Testis (tissue), 2 donors: ENCODE measurements at regions not wholly inside any gene's neighbourhood (a gene's known extent, or its start where the extent isn't known, plus 50 kb on each side); places are given as distances from the start of the nearest gene placed in this dataset.

Source experiments
- DNase-seq: peaks from one replicate; pipeline ENCODE4 v3.0.0-alpha.2; 2019
- H3K27ac ChIP-seq, 2 donors: fragments of 200-600 bp; sonication (generic); one replicate each; pipeline ENCODE4 v1.5.1; 2019
- H3K27me3 ChIP-seq: fragments of 200-600 bp; sonication (generic); one replicate; pipeline ENCODE4 v1.5.1; 2019
- H3K36me3 ChIP-seq: fragments of 200-600 bp; sonication (generic); one replicate; pipeline ENCODE4 v1.5.1; 2017; ENCODE audit warnings: low read depth; ENCODE audit errors: missing control alignments
- H3K4me1 ChIP-seq: fragments of 200-600 bp; sonication (generic); one replicate; pipeline ENCODE4 v1.5.1; 2019
- H3K4me3 ChIP-seq, 2 donors: fragments of 200-600 bp; sonication (generic); one replicate each; pipeline ENCODE4 v1.5.1; 2017 to 2019
- H3K9me3 ChIP-seq: fragments of 200-600 bp; sonication (generic); one replicate; pipeline ENCODE4 v1.5.1; 2017
- CTCF ChIP-seq, 3 experiments: fragments of 450-650 bp in 2 of 3; fragments of 200-600 bp in 1 of 3; sonication (generic) in 1 of 3; IDR thresholded peaks; one replicate each; pipeline ENCODE4 v1.5.1; 2016 to 2019; ENCODE audit warnings: antibody characterized with exemption in 3 of 3, mild to moderate bottlenecking in 2 of 3, moderate library complexity in 1 of 3
- POLR2A ChIP-seq: fragments of 450-650 bp; IDR thresholded peaks from one replicate; pipeline ENCODE4 v1.6.1; 2017; ENCODE audit warnings: antibody characterized with exemption, mild to moderate bottlenecking, moderate library complexity
- WGBS, 2 donors: methylation state at CpG; one replicate each; pipeline ENCODE4 v1.1.5; 2018; 5-methylcytosine and 5-hydroxymethylcytosine counted together
- intact Hi-C: fragments of 100-400 bp; cut with DNase I; formaldehyde crosslinking; loops from one replicate; pipeline ENCODE4 v1.15.1; 2023; ENCODE audit warnings: low total_unique reads

- no peaks in the 10 kb centered on the region for H3K9me3 ChIP-seq
- intact Hi-C loops, result no loop called here
- no peaks in the 10 kb centered on the region for H3K27me3 ChIP-seq
- no peak overlapping the region for H3K27ac ChIP-seq
- TF ChIP-seq POLR2A (no peak), CTCF (IDR thresholded peaks at IDR 0.05) (no peak)
- DNase-seq, result no peak
- no peaks in the 10 kb centered on the region for H3K4me1 ChIP-seq
- WGBS, 2 donors, result 83 to 87% methylated on average over 5 of the region's 5 CpGs
- no peak overlapping the region for H3K4me3 ChIP-seq
- no peaks in the 10 kb centered on the region for H3K36me3 ChIP-seq
Measured at GRCh38 chr15:62357431-62357830, 192.3 kb upstream of the C2CD4B start.

- WGBS, 2 donors, result 87 to 91% methylated on average over 3 of the region's 3 CpGs
- Histone ChIP-seq H3K4me1 (no peaks in the 10 kb centered on the region), H3K36me3 (no peaks in the 10 kb centered on the region), H3K9me3 (no peaks in the 10 kb centered on the region), H3K4me3 (no peak overlapping the region), H3K27me3 (no peaks in the 10 kb centered on the region), H3K27ac (no peak overlapping the region)
- no peak for DNase-seq
- TF ChIP-seq POLR2A, result no peak
- no peak for TF ChIP-seq CTCF (IDR thresholded peaks at IDR 0.05)
- intact Hi-C loops, result no loop called here
Measured at GRCh38 chr15:62359416-62359815, 194.3 kb upstream of the C2CD4B start.

- WGBS, 2 donors, result 83 to 86% methylated on average over 11 of the region's 11 CpGs
- no peaks in the 10 kb centered on the region for H3K9me3 ChIP-seq
- no peaks in the 10 kb centered on the region for H3K27me3 ChIP-seq
- no peaks in the 10 kb centered on the region for H3K36me3 ChIP-seq
- H3K27ac ChIP-seq, result no peak overlapping the region
- H3K4me3 ChIP-seq, result no peak overlapping the region
- intact Hi-C loops, result no loop called here
- H3K4me1 ChIP-seq, result no peaks in the 10 kb centered on the region
- TF ChIP-seq CTCF (IDR thresholded peaks at IDR 0.05) (no peak), POLR2A (no peak)
- DNase-seq, result no peak
Measured at GRCh38 chr15:62360332-62361097, 195.4 kb upstream of the C2CD4B start.

- Histone ChIP-seq H3K27ac (no peak overlapping the region), H3K4me3 (no peak overlapping the region), H3K9me3 (no peaks in the 10 kb centered on the region), H3K27me3 (no peaks in the 10 kb centered on the region), H3K36me3 (no peaks in the 10 kb centered on the region), H3K4me1 (no peaks in the 10 kb centered on the region)
- 87 to 90% methylated on average over 20 of the region's 20 CpGs for WGBS, 2 donors
- intact Hi-C loops, result no loop called here
- no peak for DNase-seq
- no peak for TF ChIP-seq CTCF (IDR thresholded peaks at IDR 0.05)
- no peak for TF ChIP-seq POLR2A
Measured at GRCh38 chr15:62362144-62362543, 197.1 kb upstream of the C2CD4B start.

- intact Hi-C loops, result no loop called here
- Histone ChIP-seq H3K27me3 (no peaks in the 10 kb centered on the region), H3K4me3 (no peak overlapping the region), H3K4me1 (no peaks in the 10 kb centered on the region), H3K9me3 (no peaks in the 10 kb centered on the region), H3K36me3 (no peaks in the 10 kb centered on the region), H3K27ac (no peak overlapping the region)
- 77 to 80% methylated on average over 5 of the region's 5 CpGs for whole genome bisulfite sequencing, 2 donors
- TF ChIP-seq CTCF (IDR thresholded peaks at IDR 0.05) (no peak), POLR2A (no peak)
- DNase-seq, result no peak
Measured at GRCh38 chr15:62362608-62363007, 197.5 kb upstream of the C2CD4B start.
